Thymus (tissue), 11 donors: ENCODE measurements at regions not wholly inside any gene's neighbourhood (a gene's known extent, or its start where the extent isn't known, plus 50 kb on each side); places are given as distances from the start of the nearest gene placed in this dataset.
"Not testable (repeated sequence)": the region's sequence is repeated elsewhere in the genome, so short reads cannot be mapped to it uniquely, and the experiment has no call there.

Experiments used
- DNase-seq, 9 donors: peaks; one replicate each; pipeline ENCODE4 v3.0.0-alpha.2; 2013; ENCODE audit warnings: low spot score in 9 of 9, low read depth in 6 of 9, missing footprints in 1 of 9
- H3K27ac ChIP-seq, 2 donors: one replicate each; pipeline ENCODE4 v1.5.1; 2013; ENCODE audit warnings: control low read depth in 1 of 2, low read depth in 1 of 2, low read length in 1 of 2, mild to moderate bottlenecking in 1 of 2, moderate library complexity in 1 of 2
- H3K27me3 ChIP-seq, 2 donors: one replicate each; pipeline ENCODE4 v1.5.1; 2013; ENCODE audit warnings: low read length in 1 of 2; ENCODE audit not compliant: control insufficient read depth in 2 of 2, insufficient read depth in 1 of 2
- H3K36me3 ChIP-seq, 2 donors: one replicate each; pipeline ENCODE4 v1.5.1; 2013; ENCODE audit warnings: low read length in 1 of 2, mild to moderate bottlenecking in 1 of 2, moderate library complexity in 1 of 2; ENCODE audit not compliant: control insufficient read depth in 2 of 2, insufficient read depth in 2 of 2
- H3K4me1 ChIP-seq, 2 donors: one replicate each; pipeline ENCODE4 v1.5.1; 2013; ENCODE audit warnings: low read length in 2 of 2; ENCODE audit not compliant: control insufficient read depth in 2 of 2, insufficient read depth in 2 of 2
- H3K4me3 ChIP-seq, 2 donors: one replicate each; pipeline ENCODE4 v1.5.1; 2013; ENCODE audit warnings: low read length in 2 of 2, control low read depth in 1 of 2, mild to moderate bottlenecking in 1 of 2
- H3K9me3 ChIP-seq, 2 donors: one replicate each; pipeline ENCODE4 v1.5.1; 2013; ENCODE audit warnings: low read length in 1 of 2, mild to moderate bottlenecking in 1 of 2; ENCODE audit not compliant: control insufficient read depth in 2 of 2, insufficient read depth in 1 of 2
- whole genome bisulfite sequencing: extraction: QIAGEN DNeasy Blood & Tissue Kit; methylation state at CpG from one replicate; pipeline ENCODE4 v1.1.7; 2013; 5-methylcytosine and 5-hydroxymethylcytosine counted together
- donor health status: healthy.

GRCh38 chr15:84094720-84095119, 140.9 kb upstream of the GOLGA6L4 start:
- H3K36me3 ChIP-seq, H3K4me1 ChIP-seq, H3K27me3 ChIP-seq, DNase-seq, H3K4me3 ChIP-seq, H3K9me3 ChIP-seq, H3K27ac ChIP-seq: not testable (repeated sequence)
- 90% methylated on average over 2 of the region's 2 CpGs for WGBS

GRCh38 chr15:84097053-84097452, 138.5 kb upstream of the GOLGA6L4 start:
- WGBS, result 89% methylated on average over 3 of the region's 3 CpGs
- H3K4me1 ChIP-seq, H3K27ac ChIP-seq, H3K4me3 ChIP-seq, H3K36me3 ChIP-seq, H3K27me3 ChIP-seq, DNase-seq, H3K9me3 ChIP-seq: not testable (repeated sequence)

GRCh38 chr15:84098604-84099003, 137.0 kb upstream of the GOLGA6L4 start:
- Histone ChIP-seq H3K9me3 (no peaks in the 10 kb centered on the region), H3K36me3 (no peaks in the 10 kb centered on the region), H3K4me1 (no peaks in the 10 kb centered on the region), H3K27ac (no peak overlapping the region), H3K27me3 (no peaks in the 10 kb centered on the region), H3K4me3 (no peak overlapping the region)
- no peak for DNase-seq

- no peaks in the 10 kb centered on the region for H3K4me1 ChIP-seq
- WGBS, result 26% methylated on average over 1 of the region's 1 CpG
- no peak overlapping the region for H3K4me3 ChIP-seq
- H3K36me3 ChIP-seq, result no peaks in the 10 kb centered on the region
- H3K9me3 ChIP-seq, result no peaks in the 10 kb centered on the region
- peak in 1 of 9 donors; percentile 19 for DNase-seq
- H3K27me3 ChIP-seq, result no peaks in the 10 kb centered on the region
- H3K27ac ChIP-seq, result no peak overlapping the region
Measured at GRCh38 chr15:84099181-84099580, 136.4 kb upstream of the GOLGA6L4 start.

GRCh38 chr15:84103345-84103744, 132.2 kb upstream of the GOLGA6L4 start:
- Histone ChIP-seq H3K36me3 (no peaks in the 10 kb centered on the region), H3K27ac (no peak overlapping the region), H3K9me3 (no peaks in the 10 kb centered on the region), H3K4me1 (no peaks in the 10 kb centered on the region), H3K27me3 (no peaks in the 10 kb centered on the region), H3K4me3 (no peak overlapping the region)
- DNase-seq, result no peak
- 96% methylated on average over 4 of the region's 4 CpGs for WGBS

- WGBS, result 51% methylated on average over 3 of the region's 3 CpGs
Measured at GRCh38 chr15:84104853-84105252, 130.7 kb upstream of the GOLGA6L4 start.

GRCh38 chr15:84108728-84109127, 126.8 kb upstream of the GOLGA6L4 start:
- WGBS, result 90% methylated on average over 2 of the region's 2 CpGs

More at GRCh38 chr15:84104853-84105252, 130.7 kb upstream of the GOLGA6L4 start:
- Histone ChIP-seq H3K9me3 (no peaks in the 10 kb centered on the region), H3K27ac (no peak overlapping the region), H3K27me3 (no peaks in the 10 kb centered on the region), H3K4me3 (no peak overlapping the region), H3K4me1 (no peaks in the 10 kb centered on the region), H3K36me3 (no peaks in the 10 kb centered on the region)
- DNase-seq, result no peak

GRCh38 chr15:84111575-84111974, 124.0 kb upstream of the GOLGA6L4 start:
- no peaks in the 10 kb centered on the region for H3K27me3 ChIP-seq
- 98% methylated on average over 2 of the region's 2 CpGs for WGBS
- no peaks in the 10 kb centered on the region for H3K4me1 ChIP-seq
- H3K4me3 ChIP-seq, result no peak overlapping the region
- no peaks in the 10 kb centered on the region for H3K36me3 ChIP-seq
- no peak for DNase-seq
- no peak overlapping the region for H3K27ac ChIP-seq
- no peaks in the 10 kb centered on the region for H3K9me3 ChIP-seq

More at GRCh38 chr15:84108728-84109127, 126.8 kb upstream of the GOLGA6L4 start:
- Histone ChIP-seq H3K4me3 (no peak overlapping the region), H3K27ac (no peak overlapping the region), H3K9me3 (no peaks in the 10 kb centered on the region), H3K36me3 (no peaks in the 10 kb centered on the region), H3K27me3 (no peaks in the 10 kb centered on the region), H3K4me1 (no peaks in the 10 kb centered on the region)
- DNase-seq, result no peak

GRCh38 chr15:84112025-84112424, 123.5 kb upstream of the GOLGA6L4 start:
- no peak overlapping the region for H3K4me3 ChIP-seq
- no peak for DNase-seq

GRCh38 chr15:84113919-84114318, 121.7 kb upstream of the GOLGA6L4 start:
- DNase-seq, result no peak
- 97% methylated on average over 5 of the region's 5 CpGs for whole genome bisulfite sequencing
- H3K4me1 ChIP-seq, result no peaks in the 10 kb centered on the region
- H3K4me3 ChIP-seq, result no peak overlapping the region
- H3K27ac ChIP-seq, result no peak overlapping the region
- H3K27me3 ChIP-seq, result no peaks in the 10 kb centered on the region
- H3K36me3 ChIP-seq, result no peaks in the 10 kb centered on the region
- H3K9me3 ChIP-seq, result no peaks in the 10 kb centered on the region

More at GRCh38 chr15:84112025-84112424, 123.5 kb upstream of the GOLGA6L4 start:
- no peaks in the 10 kb centered on the region for H3K27me3 ChIP-seq
- H3K27ac ChIP-seq, result no peak overlapping the region
- H3K9me3 ChIP-seq, result no peaks in the 10 kb centered on the region
- no peaks in the 10 kb centered on the region for H3K36me3 ChIP-seq
- no peaks in the 10 kb centered on the region for H3K4me1 ChIP-seq
